ENCODE measurements at regions not wholly inside any gene's neighbourhood (a gene's known extent, or its start where the extent isn't known, plus 50 kb on each side); places are given as distances from the start of the nearest gene placed in this dataset.

- TF ChIP-seq POLR2A (IDR thresholded peaks at IDR 0.05), result no peak
- TF ChIP-seq CTCF (IDR thresholded peaks at IDR 0.05), result no peak
These were observed 125.0 kb upstream of the HDGFL1 start for GRCh38 chr6:22444330-22444729.

All from right lobe of liver (tissue), 4 donors.